ENCODE measurements at regions not wholly inside any gene's neighbourhood (a gene's known extent, or its start where the extent isn't known, plus 50 kb on each side); places are given as distances from the start of the nearest gene placed in this dataset.

DNA sequence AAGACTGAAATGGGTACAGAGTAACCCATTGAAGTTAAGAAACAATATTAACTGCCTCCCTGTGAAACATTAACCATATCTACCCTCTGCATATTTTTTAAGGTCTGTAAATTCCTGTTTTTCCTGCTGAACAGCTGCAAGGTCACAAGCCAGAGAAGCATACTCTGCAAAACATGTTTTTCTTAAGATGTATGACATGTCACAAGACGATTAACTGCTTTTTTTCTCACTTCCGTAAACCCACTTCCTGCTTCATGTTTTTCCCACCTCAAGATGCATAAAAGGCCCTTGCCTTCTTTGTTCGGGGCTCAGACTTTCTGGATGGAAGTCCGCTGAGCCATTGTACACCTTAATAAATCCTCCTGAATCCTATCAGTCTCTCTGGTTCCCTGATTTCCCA lies 504.7 kb upstream of the MIS18BP1 start:
- TF ChIP-seq POLR2A (IDR thresholded peaks at IDR 0.05; ENCODE audit: low read depth, low read length) (no peak), GATA2 (IDR thresholded peaks at IDR 0.05; ENCODE audit: insufficient read depth, insufficient read length, low read depth, low read length) (no peak), EZH2 (IDR thresholded peaks at IDR 0.05; ENCODE audit: borderline replicate concordance, low read depth, low read length, severe bottlenecking) (no peak)
- TF ChIP-seq, protein P1, sequence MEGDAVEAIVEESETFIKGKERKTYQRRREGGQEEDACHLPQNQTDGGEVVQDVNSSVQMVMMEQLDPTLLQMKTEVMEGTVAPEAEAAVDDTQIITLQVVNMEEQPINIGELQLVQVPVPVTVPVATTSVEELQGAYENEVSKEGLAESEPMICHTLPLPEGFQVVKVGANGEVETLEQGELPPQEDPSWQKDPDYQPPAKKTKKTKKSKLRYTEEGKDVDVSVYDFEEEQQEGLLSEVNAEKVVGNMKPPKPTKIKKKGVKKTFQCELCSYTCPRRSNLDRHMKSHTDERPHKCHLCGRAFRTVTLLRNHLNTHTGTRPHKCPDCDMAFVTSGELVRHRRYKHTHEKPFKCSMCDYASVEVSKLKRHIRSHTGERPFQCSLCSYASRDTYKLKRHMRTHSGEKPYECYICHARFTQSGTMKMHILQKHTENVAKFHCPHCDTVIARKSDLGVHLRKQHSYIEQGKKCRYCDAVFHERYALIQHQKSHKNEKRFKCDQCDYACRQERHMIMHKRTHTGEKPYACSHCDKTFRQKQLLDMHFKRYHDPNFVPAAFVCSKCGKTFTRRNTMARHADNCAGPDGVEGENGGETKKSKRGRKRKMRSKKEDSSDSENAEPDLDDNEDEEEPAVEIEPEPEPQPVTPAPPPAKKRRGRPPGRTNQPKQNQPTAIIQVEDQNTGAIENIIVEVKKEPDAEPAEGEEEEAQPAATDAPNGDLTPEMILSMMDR (IDR thresholded peaks at IDR 0.05; ENCODE audit: extremely low read depth in 1 of 2, insufficient read depth in 1 of 2, low read depth in 1 of 2, low read length in 2 of 2): no peak

All from endothelial cell of umbilical vein (primary cell).